ENCODE measurements at regions not wholly inside any gene's neighbourhood (a gene's known extent, or its start where the extent isn't known, plus 50 kb on each side); places are given as distances from the start of the nearest gene placed in this dataset.
"Not testable (repeated sequence)": the region's sequence is repeated elsewhere in the genome, so short reads cannot be mapped to it uniquely, and the experiment has no call there.

- Histone ChIP-seq H3K27ac (ENCODE audit: low read depth in 1 of 2, low read length in 2 of 2) (no peak overlapping the region), H3K4me1 (ENCODE audit: insufficient read depth, low read length) (no peaks in the 10 kb centered on the region), H3K9me3 (ENCODE audit: control insufficient read depth in 1 of 2, insufficient read depth in 1 of 2, low read length in 2 of 2) (no peaks in the 10 kb centered on the region), H3K4me3 (ENCODE audit: low read length) (no peak overlapping the region), H3K27me3 (ENCODE audit: control insufficient read depth in 1 of 2, insufficient read depth in 2 of 2, low read length in 2 of 2) (no peaks in the 10 kb centered on the region), H3K36me3 (ENCODE audit: insufficient read depth, low read length) (no peaks in the 10 kb centered on the region)
- intact Hi-C loops (cut with DNase I, micrococcal nuclease) = no loop called here
- H3K9me3 Mint-ChIP-seq = no peaks in the 10 kb centered on the region
- H3K4me1 Mint-ChIP-seq (ENCODE audit: low read depth) = no peaks in the 10 kb centered on the region
- DNase-seq (no peak), ATAC-seq (ENCODE audit: poor library complexity) (no peak)
- H3K27ac Mint-ChIP-seq = no peak overlapping the region
- no peaks in the 10 kb centered on the region for H3K36me3 Mint-ChIP-seq (ENCODE audit: low read depth)
- no peak for TF ChIP-seq CTCF (IDR thresholded peaks at IDR 0.05)
- POLR2A ChIA-PET = no interaction called here
- H3K4me3 Mint-ChIP-seq = no peak overlapping the region
- CTCF ChIA-PET = no interaction called here
- H3K27me3 Mint-ChIP-seq = peaks cover 4% of the 10 kb centered on the region
These were observed 92.6 kb upstream of the PNPT1 start for GRCh38 chr2:55786280-55786679.

GRCh38 chr2:55783751-55784150 lies 90.1 kb upstream of the PNPT1 start:
- DNase-seq; H3K4me1 Mint-ChIP-seq (ENCODE audit: low read depth); H3K36me3 Mint-ChIP-seq (ENCODE audit: low read depth); H3K4me3 Mint-ChIP-seq; CTCF ChIA-PET; H3K27ac ChIP-seq (ENCODE audit: low read depth in 1 of 2, low read length in 2 of 2); H3K36me3 ChIP-seq (ENCODE audit: insufficient read depth, low read length); ATAC-seq (ENCODE audit: poor library complexity); H3K27me3 ChIP-seq (ENCODE audit: control insufficient read depth in 1 of 2, insufficient read depth in 2 of 2, low read length in 2 of 2); H3K9me3 ChIP-seq (ENCODE audit: control insufficient read depth in 1 of 2, insufficient read depth in 1 of 2, low read length in 2 of 2); intact Hi-C loops (cut with DNase I, micrococcal nuclease); POLR2A ChIA-PET; H3K4me3 ChIP-seq (ENCODE audit: low read length); H3K9me3 Mint-ChIP-seq; H3K4me1 ChIP-seq (ENCODE audit: insufficient read depth, low read length); H3K27ac Mint-ChIP-seq: not testable (repeated sequence)
- peaks cover 17% of the 10 kb centered on the region for H3K27me3 Mint-ChIP-seq

GRCh38 chr2:55782528-55783173 lies 89.0 kb upstream of the PNPT1 start:
- no peak for TF ChIP-seq CTCF (IDR thresholded peaks at IDR 0.05)
- Mint-ChIP-seq H3K4me3 (no peak overlapping the region), H3K36me3 (ENCODE audit: low read depth) (no peaks in the 10 kb centered on the region), H3K9me3 (no peaks in the 10 kb centered on the region), H3K27ac (no peak overlapping the region), H3K27me3 (peaks cover 19% of the 10 kb centered on the region), H3K4me1 (ENCODE audit: low read depth) (no peaks in the 10 kb centered on the region)
- no peak overlapping the region for H3K4me3 ChIP-seq (ENCODE audit: low read length)
- ATAC-seq (ENCODE audit: poor library complexity) (no peak), DNase-seq (no peak)
- intact Hi-C loops (cut with DNase I, micrococcal nuclease) = no loop called here
- H3K36me3 ChIP-seq (ENCODE audit: insufficient read depth, low read length) = no peaks in the 10 kb centered on the region
- ChIA-PET CTCF (no interaction called here), POLR2A (no interaction called here)
- H3K4me1 ChIP-seq (ENCODE audit: insufficient read depth, low read length) = no peaks in the 10 kb centered on the region
- H3K9me3 ChIP-seq (ENCODE audit: control insufficient read depth in 1 of 2, insufficient read depth in 1 of 2, low read length in 2 of 2) = no peaks in the 10 kb centered on the region
- no peak overlapping the region for H3K27ac ChIP-seq (ENCODE audit: low read depth in 1 of 2, low read length in 2 of 2)
- H3K27me3 ChIP-seq (ENCODE audit: control insufficient read depth in 1 of 2, insufficient read depth in 2 of 2, low read length in 2 of 2) = peaks cover 2 to 4% of the 10 kb centered on the region in 2 experiments

GRCh38 chr2:55781542-55781941 lies 87.9 kb upstream of the PNPT1 start:
- Histone ChIP-seq H3K27me3 (ENCODE audit: control insufficient read depth in 1 of 2, insufficient read depth in 2 of 2, low read length in 2 of 2) (peaks cover 2 to 4% of the 10 kb centered on the region in 2 experiments), H3K4me3 (ENCODE audit: low read length) (no peak overlapping the region), H3K4me1 (ENCODE audit: insufficient read depth, low read length) (no peaks in the 10 kb centered on the region), H3K9me3 (ENCODE audit: control insufficient read depth in 1 of 2, insufficient read depth in 1 of 2, low read length in 2 of 2) (no peaks in the 10 kb centered on the region), H3K27ac (ENCODE audit: low read depth in 1 of 2, low read length in 2 of 2) (no peak overlapping the region), H3K36me3 (ENCODE audit: insufficient read depth, low read length) (no peaks in the 10 kb centered on the region)
- H3K27ac Mint-ChIP-seq = no peak overlapping the region
- DNase-seq (no peak), ATAC-seq (ENCODE audit: poor library complexity) (no peak)
- TF ChIP-seq CTCF (IDR thresholded peaks at IDR 0.05) = no peak
- H3K36me3 Mint-ChIP-seq (ENCODE audit: low read depth) = no peaks in the 10 kb centered on the region
- no peak overlapping the region for H3K4me3 Mint-ChIP-seq
- POLR2A ChIA-PET = no interaction called here
- H3K4me1 Mint-ChIP-seq (ENCODE audit: low read depth) = no peaks in the 10 kb centered on the region
- intact Hi-C loops (cut with DNase I, micrococcal nuclease) = no loop called here
- CTCF ChIA-PET = no interaction called here
- H3K9me3 Mint-ChIP-seq = no peaks in the 10 kb centered on the region
- peaks cover 19% of the 10 kb centered on the region for H3K27me3 Mint-ChIP-seq

Measured in CD4-positive, alpha-beta T cell (primary cell).